Suprapubic skin (tissue), 4 donors: ENCODE measurements at regions not wholly inside any gene's neighbourhood (a gene's known extent, or its start where the extent isn't known, plus 50 kb on each side); places are given as distances from the start of the nearest gene placed in this dataset.

Source experiments
- DNase-seq, 2 donors: peaks; one replicate each; pipeline ENCODE4 v3.0.0-alpha.2; 2019; ENCODE audit warnings: low spot score in 2 of 2
- H3K27ac ChIP-seq: fragments of 200-600 bp; sonication (generic); one replicate; pipeline ENCODE4 v1.5.1; 2019
- H3K27me3 ChIP-seq: fragments of 200-600 bp; sonication (generic); one replicate; pipeline ENCODE4 v1.5.1; 2019
- H3K36me3 ChIP-seq: fragments of 200-600 bp; sonication (generic); one replicate; pipeline ENCODE4 v1.5.1; 2019
- H3K4me1 ChIP-seq: fragments of 200-600 bp; sonication (generic); one replicate; pipeline ENCODE4 v1.5.1; 2019
- H3K4me3 ChIP-seq: fragments of 200-600 bp; sonication (generic); one replicate; pipeline ENCODE4 v1.5.1; 2019; ENCODE audit warnings: mild to moderate bottlenecking
- H3K9me3 ChIP-seq: fragments of 200-600 bp; sonication (generic); one replicate; pipeline ENCODE4 v1.5.1; 2019
- EP300 ChIP-seq: sonication (generic); formaldehyde crosslinking; IDR thresholded peaks from one replicate; pipeline ENCODE4 v1.6.1; 2017; ENCODE audit warnings: antibody characterized with exemption
- POLR2A ChIP-seq, 2 donors: fragments of 450-650 bp; IDR thresholded peaks; one replicate each; pipeline ENCODE4 v1.6.1; 2017; ENCODE audit warnings: antibody characterized with exemption in 2 of 2, mild to moderate bottlenecking in 2 of 2, moderate library complexity in 2 of 2
- POLR2AphosphoS5 ChIP-seq, 3 donors: sonication (generic); formaldehyde crosslinking; IDR thresholded peaks; one replicate each; pipeline ENCODE4 v1.6.1; 2017; ENCODE audit warnings: antibody characterized with exemption in 3 of 3
- WGBS: methylation state at CpG from one replicate; pipeline ENCODE4 v1.1.5; 2018; 5-methylcytosine and 5-hydroxymethylcytosine counted together
- TF ChIP-seq, protein P1 (sequence below), 2 donors: fragments of 200-600 bp in 1 of 2; fragments of 450-650 bp in 1 of 2; sonication (generic) in 1 of 2; IDR thresholded peaks; one replicate each; pipeline ENCODE4 v1.5.1; 2016 to 2019; ENCODE audit warnings: antibody characterized with exemption in 2 of 2, mild to moderate bottlenecking in 1 of 2, moderate library complexity in 1 of 2

DNA sequence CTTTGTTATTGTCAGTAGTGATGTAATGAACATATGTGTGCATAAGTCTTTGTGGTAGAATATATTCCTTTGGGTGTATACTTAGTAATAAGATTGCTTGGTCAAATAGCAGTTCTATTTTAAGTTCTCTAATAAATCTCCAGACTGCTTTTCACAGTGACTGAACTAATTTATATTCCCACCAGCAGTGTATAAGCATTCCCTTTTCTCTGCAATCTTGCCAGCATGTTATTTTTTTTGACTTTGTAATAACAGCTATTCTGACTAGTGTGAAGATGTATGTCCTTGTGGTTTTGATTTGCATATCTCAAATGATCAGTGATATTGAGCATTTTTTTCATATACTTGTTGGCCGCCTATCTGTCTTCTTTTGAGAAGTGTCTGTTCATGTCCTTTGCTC lies 111.5 kb upstream of the CDH12 start:
- TF ChIP-seq POLR2AphosphoS5 (IDR thresholded peaks at IDR 0.05) (no peak), POLR2A (IDR thresholded peaks at IDR 0.05) (no peak), EP300 (no peak)
- TF ChIP-seq, protein P1, sequence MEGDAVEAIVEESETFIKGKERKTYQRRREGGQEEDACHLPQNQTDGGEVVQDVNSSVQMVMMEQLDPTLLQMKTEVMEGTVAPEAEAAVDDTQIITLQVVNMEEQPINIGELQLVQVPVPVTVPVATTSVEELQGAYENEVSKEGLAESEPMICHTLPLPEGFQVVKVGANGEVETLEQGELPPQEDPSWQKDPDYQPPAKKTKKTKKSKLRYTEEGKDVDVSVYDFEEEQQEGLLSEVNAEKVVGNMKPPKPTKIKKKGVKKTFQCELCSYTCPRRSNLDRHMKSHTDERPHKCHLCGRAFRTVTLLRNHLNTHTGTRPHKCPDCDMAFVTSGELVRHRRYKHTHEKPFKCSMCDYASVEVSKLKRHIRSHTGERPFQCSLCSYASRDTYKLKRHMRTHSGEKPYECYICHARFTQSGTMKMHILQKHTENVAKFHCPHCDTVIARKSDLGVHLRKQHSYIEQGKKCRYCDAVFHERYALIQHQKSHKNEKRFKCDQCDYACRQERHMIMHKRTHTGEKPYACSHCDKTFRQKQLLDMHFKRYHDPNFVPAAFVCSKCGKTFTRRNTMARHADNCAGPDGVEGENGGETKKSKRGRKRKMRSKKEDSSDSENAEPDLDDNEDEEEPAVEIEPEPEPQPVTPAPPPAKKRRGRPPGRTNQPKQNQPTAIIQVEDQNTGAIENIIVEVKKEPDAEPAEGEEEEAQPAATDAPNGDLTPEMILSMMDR (IDR thresholded peaks at IDR 0.05), result no peak
- H3K27me3 ChIP-seq, result no peaks in the 10 kb centered on the region
- H3K27ac ChIP-seq, result no peak overlapping the region
- no peaks in the 10 kb centered on the region for H3K36me3 ChIP-seq
- DNase-seq, result no peak
- 81% methylated on average over 1 of the region's 1 CpG for WGBS
- peaks cover 6% of the 10 kb centered on the region for H3K9me3 ChIP-seq
- H3K4me1 ChIP-seq, result no peaks in the 10 kb centered on the region
- H3K4me3 ChIP-seq, result no peak overlapping the region

DNA sequence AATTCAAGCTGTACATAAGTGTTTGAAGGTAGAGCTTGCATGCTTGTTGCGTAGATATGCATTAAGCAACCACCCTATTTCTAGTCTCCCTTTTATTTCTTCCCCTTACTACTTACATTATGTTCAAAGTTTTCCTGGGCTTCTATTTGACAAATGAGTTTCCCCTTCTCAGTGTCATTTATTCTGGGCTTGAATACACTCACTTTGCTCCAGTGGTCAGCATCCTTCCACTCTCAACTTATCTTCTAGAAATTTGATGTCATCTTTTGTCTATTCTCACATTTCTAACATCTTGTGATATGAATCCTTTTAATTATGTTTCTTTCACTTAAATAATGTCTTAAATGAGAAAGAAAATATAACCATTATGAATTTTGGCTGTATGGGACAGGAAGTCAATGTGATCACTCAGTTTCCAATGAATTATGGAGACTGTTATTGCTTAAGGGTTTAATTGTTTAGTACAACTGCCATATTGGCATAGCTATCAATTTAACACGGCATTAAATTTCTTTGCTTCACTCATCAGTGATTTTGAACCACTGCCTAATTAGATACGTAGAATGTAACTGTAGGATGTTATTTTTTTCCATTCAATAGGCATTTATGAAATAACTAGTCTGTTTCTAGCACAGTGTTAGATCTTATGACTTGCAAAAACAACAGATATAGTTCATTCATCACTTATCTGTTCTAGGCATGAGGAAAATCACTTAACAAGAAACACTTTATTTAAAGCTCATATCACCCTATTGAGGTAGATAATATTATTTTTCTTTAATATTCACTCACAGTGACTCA lies 105.5 kb upstream of the CDH12 start:
- H3K4me1 ChIP-seq, result no peaks in the 10 kb centered on the region
- no peak for DNase-seq
- WGBS, result 65% methylated on average over 3 of the region's 3 CpGs
- H3K27ac ChIP-seq, result no peak overlapping the region
- H3K9me3 ChIP-seq, result no peaks in the 10 kb centered on the region
- no peak overlapping the region for H3K4me3 ChIP-seq
- TF ChIP-seq, protein P1 (IDR thresholded peaks at IDR 0.05), result no peak
- TF ChIP-seq EP300, result no peak
- TF ChIP-seq POLR2A (IDR thresholded peaks at IDR 0.05), result no peak
- no peak for TF ChIP-seq POLR2AphosphoS5 (IDR thresholded peaks at IDR 0.05)
- H3K27me3 ChIP-seq, result no peaks in the 10 kb centered on the region
- no peaks in the 10 kb centered on the region for H3K36me3 ChIP-seq

DNA sequence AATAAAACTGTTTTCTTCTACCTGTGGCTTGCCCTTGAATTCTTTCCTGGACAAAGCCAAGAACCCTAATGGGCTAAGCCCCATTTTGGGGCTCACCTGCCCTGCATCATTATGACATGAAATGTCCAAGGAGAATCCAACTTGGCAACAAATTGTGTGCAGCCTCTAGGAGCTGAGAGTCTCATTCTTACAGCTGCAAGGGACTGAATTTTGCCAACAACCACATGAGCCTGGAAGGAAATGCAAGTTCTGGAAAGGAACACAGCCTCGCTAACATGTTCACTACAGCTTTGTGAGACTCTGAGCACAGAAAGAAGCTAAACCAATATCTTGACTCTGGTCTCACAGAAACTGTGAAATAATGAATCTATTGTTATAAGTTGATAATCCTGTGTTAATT lies 94.8 kb upstream of the CDH12 start:
- Histone ChIP-seq H3K27ac (no peak overlapping the region), H3K4me1 (no peaks in the 10 kb centered on the region), H3K9me3 (no peaks in the 10 kb centered on the region), H3K36me3 (no peaks in the 10 kb centered on the region), H3K27me3 (no peaks in the 10 kb centered on the region), H3K4me3 (no peak overlapping the region)
- TF ChIP-seq, protein P1 (IDR thresholded peaks at IDR 0.05), result no peak
- TF ChIP-seq POLR2AphosphoS5 (IDR thresholded peaks at IDR 0.05) (no peak), EP300 (no peak), POLR2A (IDR thresholded peaks at IDR 0.05) (no peak)
- WGBS, result 78% methylated on average over 1 of the region's 1 CpG
- no peak for DNase-seq

DNA sequence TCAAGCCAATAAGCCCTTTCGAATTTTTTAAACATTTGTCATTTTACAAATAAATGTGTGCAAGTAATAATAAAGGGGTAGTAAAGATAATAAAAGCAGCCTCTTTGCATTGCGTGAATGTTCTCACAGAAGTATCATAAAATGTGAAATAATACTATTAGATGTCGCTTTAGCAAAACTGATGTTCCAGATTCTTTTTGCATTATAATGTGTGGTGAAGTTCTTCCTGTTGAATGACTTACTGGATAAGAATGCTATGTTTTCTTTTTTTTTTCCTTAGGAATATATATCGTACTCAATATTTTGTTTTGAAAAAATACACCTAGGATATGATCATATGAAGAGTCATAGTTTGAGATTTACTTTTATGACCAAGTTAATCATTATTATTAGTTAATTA lies 85.2 kb upstream of the CDH12 start:
- no peaks in the 10 kb centered on the region for H3K27me3 ChIP-seq
- WGBS, result 89% methylated on average over 4 of the region's 4 CpGs
- H3K4me1 ChIP-seq, result no peaks in the 10 kb centered on the region
- H3K27ac ChIP-seq, result no peak overlapping the region
- DNase-seq, result no peak
- H3K4me3 ChIP-seq, result no peak overlapping the region
- H3K36me3 ChIP-seq, result no peaks in the 10 kb centered on the region
- H3K9me3 ChIP-seq, result no peaks in the 10 kb centered on the region
- TF ChIP-seq POLR2A (IDR thresholded peaks at IDR 0.05), result no peak
- TF ChIP-seq, protein P1 (IDR thresholded peaks at IDR 0.05), result no peak
- TF ChIP-seq POLR2AphosphoS5 (IDR thresholded peaks at IDR 0.05), result no peak
- no peak for TF ChIP-seq EP300

DNA sequence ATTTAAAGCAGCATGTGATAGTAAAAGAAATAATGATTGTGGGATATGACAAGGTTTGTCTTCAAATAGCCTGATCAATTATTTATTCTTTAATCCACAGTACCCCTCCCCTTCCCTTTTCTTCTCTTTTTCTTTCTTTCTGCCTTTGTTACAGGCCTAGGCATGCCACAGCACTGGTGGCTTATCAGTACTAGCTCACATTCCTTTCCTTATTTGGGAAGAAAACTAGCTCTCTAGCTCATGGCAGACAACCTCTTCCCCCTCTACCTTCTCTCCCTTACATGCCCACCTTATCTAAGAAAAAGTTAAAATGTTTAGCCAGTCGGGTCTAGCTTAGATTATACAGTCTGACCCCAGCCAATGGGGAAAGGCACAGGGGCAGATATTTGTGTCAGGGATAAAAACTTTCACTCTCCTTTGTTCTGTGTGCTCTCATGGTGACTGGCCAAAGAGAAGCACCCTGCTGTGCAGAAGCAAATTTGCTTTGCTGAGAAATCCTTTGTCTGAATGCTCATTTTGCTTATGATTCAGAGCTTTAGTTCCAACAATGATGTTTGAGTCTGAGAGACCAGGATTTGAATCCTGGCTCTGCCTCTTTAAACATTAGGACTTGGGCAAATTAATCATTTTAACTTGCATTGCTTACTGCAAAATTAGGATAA lies 75.8 kb upstream of the CDH12 start:
- WGBS, result 92% methylated on average over 1 of the region's 1 CpG
- no peak for DNase-seq
- no peak overlapping the region for H3K27ac ChIP-seq

More for the DNA sequence above, 75.8 kb upstream of the CDH12 start:
- TF ChIP-seq POLR2A (IDR thresholded peaks at IDR 0.05) (no peak), EP300 (no peak), POLR2AphosphoS5 (IDR thresholded peaks at IDR 0.05) (no peak)
- TF ChIP-seq, protein P1 (IDR thresholded peaks at IDR 0.05), result no peak
- Histone ChIP-seq H3K9me3 (no peaks in the 10 kb centered on the region), H3K27me3 (no peaks in the 10 kb centered on the region), H3K4me1 (no peaks in the 10 kb centered on the region), H3K36me3 (no peaks in the 10 kb centered on the region), H3K4me3 (no peak overlapping the region)
